ENCODE measurements at regions not wholly inside any gene's neighbourhood (a gene's known extent, or its start where the extent isn't known, plus 50 kb on each side); places are given as distances from the start of the nearest gene placed in this dataset.

DNA sequence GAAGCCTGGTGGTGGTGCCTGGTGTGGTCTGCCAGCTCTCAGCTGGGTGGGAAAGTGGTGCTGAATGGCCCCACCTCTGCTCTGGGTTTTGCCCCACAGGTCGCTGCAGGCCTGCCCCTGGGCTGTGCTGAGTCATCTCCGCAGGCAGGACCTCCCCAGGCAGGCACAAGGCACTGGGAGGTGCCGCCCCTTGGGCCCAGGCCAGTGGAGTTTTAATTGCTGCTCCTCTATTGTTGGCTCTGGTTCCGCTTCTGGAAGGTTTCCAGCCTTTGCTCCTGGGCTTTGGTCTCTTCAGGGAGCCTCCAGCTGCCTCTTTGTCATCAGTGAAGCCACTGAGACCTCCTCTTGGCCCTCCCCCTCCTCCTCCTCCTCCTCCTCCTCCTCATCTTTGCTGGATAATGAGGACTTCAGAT, 180.3 kb upstream of the GRB10 start:
- DNase-seq (peak; percentile 76), ATAC-seq (peak; percentile 97)
- intact Hi-C loops (cut with micrococcal nuclease), result no loop called here

DNA sequence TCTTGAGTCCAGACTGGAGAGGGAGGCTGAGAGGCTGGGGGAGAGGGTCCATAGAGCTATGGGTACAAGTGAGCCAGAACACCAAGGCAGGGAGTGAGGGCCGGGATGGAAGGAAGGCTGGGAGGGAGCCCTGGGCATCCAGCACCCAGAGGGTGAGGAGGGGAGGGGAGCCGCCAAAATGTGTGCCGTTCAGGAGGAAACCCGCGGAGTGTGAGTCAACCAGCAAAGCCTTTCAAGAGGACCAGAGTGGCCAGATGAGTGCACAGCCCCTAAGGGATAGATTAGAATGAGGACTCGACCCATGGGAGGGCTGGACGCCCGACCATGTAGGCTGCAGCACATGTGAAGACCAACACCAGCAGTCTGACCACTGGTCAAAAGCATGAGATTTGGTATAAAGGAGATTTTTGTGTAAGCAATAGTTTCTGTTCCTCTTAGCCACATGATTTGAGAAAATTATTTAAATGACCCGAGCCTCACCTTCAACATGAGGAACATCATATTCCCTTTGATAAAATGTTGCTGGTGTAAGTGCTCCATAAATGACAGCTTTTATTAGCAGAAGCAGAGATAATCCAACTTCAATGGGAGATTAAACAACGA, 179.7 kb upstream of the GRB10 start:
- no peak for DNase-seq
- ATAC-seq, result no peak
- intact Hi-C loops (cut with micrococcal nuclease), result no loop called here

DNA sequence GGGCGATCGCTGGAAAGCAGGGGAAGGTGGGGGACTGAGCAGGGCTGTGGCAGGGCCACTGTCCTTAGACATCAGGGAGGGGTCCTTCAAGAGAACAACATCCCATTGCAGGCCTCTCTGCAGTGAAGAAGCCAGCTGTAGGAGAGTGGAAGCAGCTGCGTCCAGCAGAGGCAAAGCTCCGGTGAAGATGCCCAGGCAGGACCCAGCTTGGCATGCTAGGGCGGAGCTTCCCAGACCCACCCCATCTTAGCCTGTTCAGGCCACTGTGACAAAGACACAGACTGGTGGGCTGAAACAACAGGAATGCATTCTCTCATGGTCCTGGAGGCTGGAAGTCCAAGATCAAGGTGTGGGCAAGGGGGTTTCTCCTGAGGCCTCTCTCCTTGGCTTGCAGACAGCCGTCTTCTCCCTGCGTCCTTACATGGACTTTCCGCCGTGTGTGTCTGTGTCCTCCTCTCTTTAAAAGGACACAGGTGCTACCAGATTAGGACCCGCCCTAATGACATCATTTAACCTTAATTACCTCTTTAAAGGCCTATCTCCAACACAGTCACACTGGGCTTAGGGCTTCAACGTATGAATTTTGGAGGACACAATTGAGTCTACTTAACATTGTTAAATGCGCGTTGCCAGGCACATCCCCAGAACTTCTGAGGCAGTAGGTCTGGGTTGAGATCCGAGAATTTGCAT, 178.1 kb upstream of the GRB10 start:
- ATAC-seq, result no peak
- no peak for DNase-seq
- intact Hi-C loops (cut with micrococcal nuclease), result no loop called here

DNA sequence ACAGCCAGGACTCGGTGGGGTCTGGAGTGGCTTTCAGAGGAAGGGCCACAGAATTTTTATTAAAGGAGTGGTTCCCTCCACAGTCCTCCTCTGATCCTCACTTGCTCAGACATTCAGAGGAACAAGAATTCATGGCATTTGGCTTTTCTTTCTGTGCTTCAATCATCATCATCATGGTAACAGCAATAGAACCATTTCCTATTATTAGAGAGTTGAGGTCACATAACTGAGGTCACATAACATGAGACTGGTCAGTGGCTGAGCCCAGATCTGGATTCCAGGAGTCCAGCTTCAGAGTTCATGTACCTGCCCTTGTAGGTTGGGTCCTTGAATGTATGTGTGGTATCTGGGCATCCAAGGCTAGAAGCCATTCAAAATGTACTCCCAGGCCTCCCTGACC, 177.3 kb upstream of the GRB10 start:
- ATAC-seq (no peak), DNase-seq (no peak)
- intact Hi-C loops (cut with micrococcal nuclease), result no loop called here

DNA sequence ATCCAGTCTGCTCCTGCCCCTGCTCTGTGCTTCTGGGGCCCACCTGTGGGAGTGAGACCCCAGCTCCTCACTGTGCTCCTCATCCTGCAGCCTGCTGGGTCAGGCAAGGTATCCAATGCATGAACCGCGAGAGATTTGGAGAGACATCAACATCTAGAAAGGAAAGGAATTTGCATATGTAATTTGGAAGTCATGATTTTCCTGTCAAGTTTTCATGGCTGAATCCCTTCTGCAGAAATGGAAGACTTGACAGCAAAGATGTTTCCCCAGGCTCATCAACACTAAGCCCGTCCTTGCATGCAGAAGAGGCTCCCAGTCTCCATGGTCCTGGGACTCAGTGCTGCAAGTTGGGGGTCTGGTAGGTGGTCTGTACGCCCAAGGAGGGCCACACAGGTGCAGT, 176.9 kb upstream of the GRB10 start:
- intact Hi-C loops (cut with micrococcal nuclease), result no loop called here
- ATAC-seq (no peak), DNase-seq (no peak)

DNA sequence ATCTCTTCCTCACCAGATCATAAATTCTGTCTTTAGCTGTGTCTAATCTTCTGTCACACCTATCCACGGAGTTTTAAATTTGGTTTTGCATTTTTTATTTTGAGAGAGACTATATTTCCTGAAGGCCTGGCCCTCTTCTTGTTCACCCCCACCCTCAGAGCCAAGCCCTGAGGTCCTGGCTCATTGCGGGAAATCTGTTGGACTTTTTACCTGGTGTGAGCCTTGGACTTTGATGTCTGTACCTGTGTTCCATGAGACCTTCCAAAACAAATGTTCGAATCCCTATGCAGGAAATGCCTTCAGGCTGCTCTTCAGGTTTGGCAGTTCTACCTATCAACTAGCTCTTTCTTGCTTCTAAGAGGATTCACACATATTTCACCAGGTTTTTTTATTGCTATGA, 175.2 kb upstream of the GRB10 start:
- intact Hi-C loops (cut with micrococcal nuclease), result no loop called here
- ATAC-seq (no peak), DNase-seq (no peak)

DNA sequence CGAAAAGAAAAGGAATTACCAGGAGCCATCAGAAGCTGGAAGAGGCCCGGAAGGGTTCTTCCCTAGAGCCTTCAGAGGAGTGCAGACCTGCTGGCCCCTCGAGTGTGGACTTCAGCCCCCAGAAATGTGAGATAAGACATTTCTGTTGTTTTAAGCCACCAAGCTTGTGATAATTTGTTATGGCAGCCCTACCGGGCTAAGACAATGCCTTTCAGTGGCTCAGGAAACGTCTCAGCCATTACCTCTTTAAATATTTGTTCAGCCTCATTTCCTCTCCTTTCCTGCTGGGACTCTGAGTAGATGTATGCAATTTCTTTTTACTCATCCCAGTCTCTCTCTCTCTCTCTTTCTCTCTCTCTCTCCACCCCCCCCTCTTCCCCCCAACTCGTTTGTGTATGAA, 174.7 kb upstream of the GRB10 start:
- ATAC-seq (no peak), DNase-seq (no peak)
- intact Hi-C loops (cut with micrococcal nuclease), result no loop called here

DNA sequence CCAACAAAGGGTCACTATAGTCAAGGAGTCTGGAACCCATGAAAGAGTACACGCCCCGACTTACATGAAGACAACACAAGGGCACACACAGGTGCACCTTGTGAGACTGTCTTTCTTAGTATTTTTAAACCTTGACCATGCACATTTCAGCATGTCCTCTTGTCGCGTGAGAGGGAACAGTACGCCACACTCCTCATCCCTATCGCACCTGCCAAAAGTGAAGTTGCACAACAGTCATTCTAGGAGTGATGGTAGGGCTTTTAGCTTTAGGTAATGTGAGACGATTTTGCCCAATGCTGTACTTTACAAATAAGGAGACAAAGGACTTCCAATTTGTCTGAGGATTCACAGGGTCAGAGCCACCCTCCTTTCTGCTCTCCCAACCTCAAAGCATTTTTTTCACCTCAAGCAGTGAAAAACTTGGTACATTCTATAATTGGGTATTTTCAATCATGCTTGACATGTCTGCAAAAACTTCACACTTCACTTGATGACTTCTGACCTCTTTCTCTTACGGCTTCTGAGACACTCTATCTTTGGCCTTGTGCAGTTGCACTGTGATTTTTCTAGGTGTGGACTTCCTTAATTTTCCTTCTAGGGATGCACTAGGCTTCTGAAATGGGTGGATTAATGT, 173.9 kb upstream of the GRB10 start:
- ATAC-seq, result no peak
- no peak for DNase-seq
- intact Hi-C loops (cut with micrococcal nuclease), result no loop called here

DNA sequence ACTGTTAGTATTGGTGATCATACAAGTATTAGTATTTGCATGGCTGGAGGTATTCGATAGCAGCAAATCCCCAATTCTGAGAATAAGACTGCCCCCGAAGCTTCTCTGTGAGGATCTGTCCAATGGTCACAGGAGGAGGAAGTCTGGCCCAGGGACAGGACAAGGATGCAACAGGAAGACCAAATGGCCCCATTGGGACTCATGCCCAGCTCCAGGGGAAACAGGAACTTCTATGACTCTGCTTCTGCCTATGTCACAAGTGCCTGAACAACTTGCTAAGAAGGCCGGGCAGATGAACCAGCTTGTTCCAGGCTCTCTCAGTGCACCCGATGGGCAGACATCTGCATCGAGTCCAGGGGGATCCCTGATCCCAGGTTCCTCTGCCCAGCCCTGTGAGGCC, 172.0 kb upstream of the GRB10 start:
- ATAC-seq (no peak), DNase-seq (no peak)
- intact Hi-C loops (cut with micrococcal nuclease), result no loop called here

DNA sequence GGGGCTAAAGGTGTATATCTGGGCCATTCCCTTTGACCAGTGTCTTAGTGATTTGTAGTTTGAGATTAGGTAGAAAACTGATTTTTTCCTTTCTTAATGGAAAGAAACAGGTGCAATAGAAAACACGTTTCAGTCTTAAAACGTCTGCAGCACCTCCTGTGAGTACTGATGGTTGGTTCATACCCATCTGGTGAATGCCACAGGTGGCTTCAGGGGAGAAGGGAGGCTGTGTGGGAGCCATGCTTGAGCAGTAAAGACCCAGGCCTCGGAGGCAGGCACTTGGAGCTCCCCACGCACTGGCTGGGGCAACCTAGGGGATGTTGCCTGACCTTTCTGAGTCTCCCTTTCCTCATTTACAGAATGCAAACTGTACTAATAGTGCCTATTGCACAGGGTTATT, 171.5 kb upstream of the GRB10 start:
- ATAC-seq (no peak), DNase-seq (no peak)
- intact Hi-C loops (cut with micrococcal nuclease), result no loop called here

DNA sequence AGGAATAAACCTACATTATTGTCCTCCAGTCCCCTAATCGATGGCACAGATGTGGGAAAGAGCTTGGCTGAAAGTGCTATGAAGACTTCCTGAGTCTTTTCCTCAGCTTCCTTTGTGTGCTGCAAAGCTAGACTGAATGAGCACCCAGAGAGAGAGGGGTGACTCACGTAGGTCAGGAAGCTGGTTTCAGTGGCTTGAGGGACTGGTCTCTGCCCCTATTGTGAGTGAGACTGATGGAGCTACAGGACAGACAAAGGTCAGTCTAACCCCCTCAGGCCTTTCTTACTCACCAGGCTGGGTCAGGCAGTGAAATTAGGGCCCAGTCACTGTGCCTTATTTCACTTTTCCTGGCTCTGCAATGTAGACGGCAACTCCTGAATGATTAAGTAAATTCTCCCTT, 171.1 kb upstream of the GRB10 start:
- intact Hi-C loops (cut with micrococcal nuclease), result no loop called here
- ATAC-seq (peak; percentile 61), DNase-seq (no peak)

DNA sequence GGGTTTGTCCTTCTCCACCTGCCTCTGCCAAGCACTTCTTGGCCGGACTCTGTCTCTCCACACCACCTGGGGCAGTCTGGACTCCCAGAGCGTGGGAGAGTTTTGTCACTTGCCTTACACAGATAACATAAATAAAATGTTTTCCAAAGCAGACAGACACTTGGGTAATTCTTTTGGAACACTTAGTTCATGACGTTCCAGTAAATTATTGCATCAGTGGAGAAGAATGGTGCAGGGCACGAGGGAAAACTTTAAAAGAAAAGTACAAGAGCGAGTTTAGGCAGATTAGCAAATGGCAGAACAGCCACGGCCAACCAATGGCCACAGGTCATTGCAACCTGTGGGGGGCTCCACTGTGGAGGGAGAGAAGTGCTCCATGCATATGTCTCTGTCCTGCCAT, 170.6 kb upstream of the GRB10 start:
- DNase-seq, result peak; percentile 43
- intact Hi-C loops (cut with micrococcal nuclease), result no loop called here
- ATAC-seq, result peak; percentile 85

DNA sequence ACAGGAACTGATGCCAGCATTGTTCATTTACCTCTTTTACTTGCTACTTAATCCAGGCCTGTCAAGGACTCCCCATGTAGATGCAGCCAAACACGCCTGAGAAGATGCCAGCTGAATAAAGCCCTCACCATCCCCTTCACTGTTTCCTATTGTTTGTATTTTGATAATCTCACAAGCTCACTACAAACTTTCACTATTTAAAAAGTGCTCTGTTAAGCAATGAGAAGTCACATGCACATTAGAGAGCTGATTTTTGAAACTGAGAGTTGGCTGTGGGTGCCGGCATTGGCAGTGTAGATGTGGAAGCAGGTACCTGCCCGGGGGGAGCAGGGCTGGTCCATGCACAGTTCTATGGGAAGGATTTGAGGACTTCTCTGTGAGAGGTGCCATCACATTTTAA, 169.8 kb upstream of the GRB10 start:
- intact Hi-C loops (cut with micrococcal nuclease), result no loop called here
- DNase-seq (no peak), ATAC-seq (peak; percentile 42)

DNA sequence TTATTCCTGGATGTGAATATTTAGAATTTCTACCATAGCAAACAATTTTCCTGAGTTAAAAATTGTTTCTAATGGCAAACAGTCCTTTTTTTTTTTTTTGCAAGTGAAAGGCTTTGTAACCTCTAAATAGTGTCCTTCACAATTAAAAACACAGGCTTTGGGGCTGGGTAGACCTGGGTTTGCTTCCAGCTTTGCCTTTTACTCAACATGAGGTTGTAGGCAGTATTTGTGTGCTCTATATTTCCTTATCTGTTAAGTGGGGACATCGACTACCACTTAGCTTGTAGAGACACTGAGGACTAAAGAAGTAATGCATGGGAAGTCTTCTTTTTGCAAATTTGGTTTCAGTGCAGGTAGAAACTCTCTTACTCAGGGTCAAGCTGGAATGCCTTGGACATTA, 169.4 kb upstream of the GRB10 start:
- intact Hi-C loops (cut with micrococcal nuclease), result no loop called here

DNA sequence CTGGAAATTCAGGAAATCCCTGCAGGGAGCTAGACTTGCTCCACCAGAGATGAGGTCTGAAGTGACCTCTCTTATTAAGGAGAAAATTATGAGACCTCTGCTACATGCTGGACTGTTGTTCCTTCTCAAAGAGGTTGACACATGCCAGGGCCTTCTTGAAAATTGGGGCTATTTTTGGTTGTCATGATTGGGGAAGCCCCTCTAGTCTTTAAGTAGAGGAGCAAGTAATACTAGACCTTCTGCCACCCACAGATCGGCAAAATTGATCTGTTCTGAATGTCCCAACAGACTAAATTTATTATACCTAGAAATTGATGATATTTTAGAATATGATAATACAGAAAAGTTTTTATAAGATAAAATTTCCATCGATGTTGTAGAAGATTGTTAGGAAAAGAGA, 160.8 kb upstream of the GRB10 start:
- ATAC-seq (no peak), DNase-seq (no peak)
- intact Hi-C loops (cut with micrococcal nuclease), result no loop called here

More for the DNA sequence above, 169.4 kb upstream of the GRB10 start:
- ATAC-seq, result no peak
- no peak for DNase-seq

DNA sequence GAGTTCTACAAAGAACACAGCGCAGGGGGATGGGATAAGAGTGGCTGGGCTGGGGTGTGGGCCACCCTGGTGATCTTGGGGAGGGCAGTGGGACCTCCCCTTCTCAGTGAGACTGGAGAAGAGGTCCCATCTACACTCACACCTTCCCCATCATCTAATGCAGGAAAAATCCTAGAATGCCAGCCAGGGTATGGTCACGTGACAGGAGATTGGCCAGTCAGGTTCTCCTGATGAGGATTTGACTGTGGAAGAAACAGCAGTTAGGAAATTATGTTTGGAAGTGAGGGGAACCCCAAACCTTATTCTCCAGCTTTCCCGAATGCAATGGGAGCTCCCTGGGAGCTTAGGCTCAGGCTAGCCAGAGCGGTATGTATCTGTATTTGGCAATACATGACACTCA, 158.8 kb upstream of the GRB10 start:
- no peak for DNase-seq
- no peak for ATAC-seq
- intact Hi-C loops (cut with micrococcal nuclease), result no loop called here

DNA sequence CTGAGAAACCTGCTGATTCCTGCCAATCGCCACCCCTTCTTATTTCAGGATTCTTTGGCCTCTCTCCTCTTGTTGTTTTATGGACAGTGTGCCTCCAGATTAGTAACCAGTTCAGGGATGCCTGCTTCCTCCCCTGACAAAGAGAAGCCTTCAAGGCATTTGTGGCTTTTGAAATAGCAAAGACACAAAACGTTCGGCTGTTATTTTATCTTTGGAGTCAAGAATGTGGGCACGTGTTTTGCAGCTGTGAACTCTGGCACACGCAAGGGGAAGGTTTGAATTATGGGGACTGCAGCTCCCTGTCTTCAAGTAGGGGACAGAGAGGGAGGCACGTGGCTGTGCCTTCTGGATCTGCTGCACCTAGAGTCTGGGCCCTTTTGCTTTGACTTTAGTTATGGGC, 157.9 kb upstream of the GRB10 start:
- no peak for ATAC-seq
- intact Hi-C loops (cut with micrococcal nuclease), result no loop called here
- no peak for DNase-seq

DNA sequence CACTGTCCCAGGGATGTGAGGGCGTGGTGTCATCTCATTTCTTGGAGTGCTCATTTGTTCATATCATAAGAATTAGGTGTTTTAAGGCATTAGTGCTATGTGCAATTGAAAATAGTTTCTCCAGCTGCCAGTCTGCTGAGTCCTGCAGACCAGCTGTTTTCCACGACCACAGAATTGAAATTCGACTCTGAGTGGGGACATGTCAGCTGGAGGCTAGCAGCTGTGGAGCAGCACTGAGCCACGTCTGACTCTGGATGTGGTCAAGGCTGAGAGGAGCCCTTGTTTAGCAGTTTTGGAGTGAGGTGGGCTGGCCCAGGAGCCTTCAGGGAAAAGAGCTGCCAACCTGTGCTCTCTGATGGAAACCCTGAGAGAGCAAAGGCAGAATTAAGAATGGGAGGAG, 156.3 kb upstream of the GRB10 start:
- ATAC-seq, result peak; percentile 57

DNA sequence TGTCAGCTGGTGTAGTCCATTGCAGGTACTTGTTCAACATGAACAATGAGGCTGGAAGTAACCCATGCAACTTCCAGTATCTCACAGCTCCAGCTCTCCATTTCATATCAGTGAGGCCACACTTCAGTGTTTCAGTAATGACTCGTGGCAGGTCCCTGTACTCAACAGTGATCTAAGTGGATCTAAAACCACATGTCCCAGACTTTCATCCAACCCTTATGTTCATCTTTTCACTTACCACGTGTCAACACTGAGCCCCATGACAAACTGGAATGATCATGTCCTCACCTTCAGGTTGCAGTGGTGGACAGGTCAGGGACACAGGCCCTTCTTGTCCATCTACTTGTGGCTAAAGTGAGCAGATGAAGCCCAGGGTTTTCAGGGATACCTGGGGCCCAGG, 155.0 kb upstream of the GRB10 start:
- intact Hi-C loops (cut with micrococcal nuclease), result no loop called here
- no peak for ATAC-seq
- no peak for DNase-seq

More for the DNA sequence above, 156.3 kb upstream of the GRB10 start:
- no peak for DNase-seq
- intact Hi-C loops (cut with micrococcal nuclease), result no loop called here

DNA sequence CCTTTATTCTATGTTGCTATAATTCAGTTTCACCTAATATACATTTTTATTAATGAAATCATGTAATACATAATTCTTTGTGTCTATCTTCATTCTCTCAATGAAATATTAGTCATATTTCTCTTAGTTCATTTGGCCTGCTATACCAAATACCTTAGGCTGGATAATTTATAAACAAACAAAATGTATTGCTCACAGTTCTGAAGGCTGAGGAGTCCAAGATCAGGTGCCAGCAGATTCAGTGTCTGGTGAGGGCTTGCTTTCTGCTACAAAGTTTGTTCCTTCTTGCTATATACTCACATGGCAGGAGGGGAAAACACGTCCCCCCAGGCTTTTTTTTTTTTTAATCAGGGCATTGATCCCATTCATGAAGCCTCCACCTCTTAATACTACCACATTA, 143.4 kb upstream of the GRB10 start:
- intact Hi-C loops (cut with micrococcal nuclease), result no loop called here
- no peak for ATAC-seq
- DNase-seq, result no peak

DNA sequence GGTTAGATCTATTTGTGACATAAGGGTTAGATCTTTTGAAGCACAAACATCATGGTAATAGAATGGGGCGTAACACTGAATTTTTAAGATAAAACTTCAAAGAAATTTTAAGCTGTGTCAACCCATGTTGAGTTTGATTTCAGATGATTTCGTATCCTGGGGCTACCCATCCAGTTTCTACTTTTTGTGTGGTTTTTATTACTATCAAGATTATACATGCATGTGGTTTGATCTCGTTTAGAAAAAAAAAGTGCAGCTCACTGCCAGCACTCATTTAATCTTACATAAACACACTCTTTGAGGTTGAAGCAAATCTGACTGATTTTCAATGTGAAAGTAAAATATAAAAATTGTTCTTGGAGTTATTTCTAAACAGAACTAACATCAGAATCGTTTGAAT, 140.8 kb upstream of the GRB10 start:
- ATAC-seq, result no peak
- DNase-seq, result no peak
- intact Hi-C loops (cut with micrococcal nuclease), result no loop called here

Data from left ventricle myocardium superior (tissue), 1 donor.